GM19240 (cell line): ENCODE measurements at regions not wholly inside any gene's neighbourhood (a gene's known extent, or its start where the extent isn't known, plus 50 kb on each side); places are given as distances from the start of the nearest gene placed in this dataset.
"Not testable (repeated sequence)": the region's sequence is repeated elsewhere in the genome, so short reads cannot be mapped to it uniquely, and the experiment has no call there.

Source experiments
- DNase-seq: peaks from one replicate; pipeline ENCODE4 v3.0.0; 2011; ENCODE audit warnings: low spot score; ENCODE audit not compliant: insufficient read length

GRCh38 chr21:35183389-35183788 is 134.3 kb upstream of the RUNX1 start:
- DNase-seq: not testable (repeated sequence)

GRCh38 chr21:35179990-35180540 is 131.0 kb upstream of the RUNX1 start:
- DNase-seq: no peak

- DNase-seq: no peak
Observed at GRCh38 chr21:35178827-35179226, 129.7 kb upstream of the RUNX1 start.

GRCh38 chr21:35178098-35178497 is 129.0 kb upstream of the RUNX1 start:
- DNase-seq: no peak

GRCh38 chr21:35172231-35172630 is 123.1 kb upstream of the RUNX1 start:
- no peak for DNase-seq

GRCh38 chr21:35171385-35171784 is 122.3 kb upstream of the RUNX1 start:
- no peak for DNase-seq

GRCh38 chr21:35170818-35171217 is 121.7 kb upstream of the RUNX1 start:
- no peak for DNase-seq

- DNase-seq: no peak
Observed at GRCh38 chr21:35170244-35170643, 121.1 kb upstream of the RUNX1 start.

- DNase-seq: no peak
Observed at GRCh38 chr21:35169574-35169973, 120.5 kb upstream of the RUNX1 start.

GRCh38 chr21:35168735-35169134 is 119.6 kb upstream of the RUNX1 start:
- DNase-seq: no peak

GRCh38 chr21:35164971-35165483 is 115.9 kb upstream of the RUNX1 start:
- no peak for DNase-seq

- no peak for DNase-seq
Observed at GRCh38 chr21:35164380-35164779, 115.3 kb upstream of the RUNX1 start.

- DNase-seq: no peak
Observed at GRCh38 chr21:35163411-35163810, 114.3 kb upstream of the RUNX1 start.

GRCh38 chr21:35162831-35163230 is 113.7 kb upstream of the RUNX1 start:
- no peak for DNase-seq

GRCh38 chr21:35159881-35160280 is 110.8 kb upstream of the RUNX1 start:
- DNase-seq: no peak

- DNase-seq: not testable (repeated sequence)
Observed at GRCh38 chr21:35157374-35157773, 108.3 kb upstream of the RUNX1 start.

- no peak for DNase-seq
Observed at GRCh38 chr21:35156293-35157278, 107.5 kb upstream of the RUNX1 start.

- no peak for DNase-seq
Observed at GRCh38 chr21:35154788-35155187, 105.7 kb upstream of the RUNX1 start.

GRCh38 chr21:35153671-35154070 is 104.6 kb upstream of the RUNX1 start:
- DNase-seq: no peak

GRCh38 chr21:35150562-35151226 is 101.6 kb upstream of the RUNX1 start:
- no peak for DNase-seq

- no peak for DNase-seq
Observed at GRCh38 chr21:35149698-35150097, 100.6 kb upstream of the RUNX1 start.

- DNase-seq: no peak
Observed at GRCh38 chr21:35147439-35147838, 98.3 kb upstream of the RUNX1 start.
